ENCODE measurements at regions not wholly inside any gene's neighbourhood (a gene's known extent, or its start where the extent isn't known, plus 50 kb on each side); places are given as distances from the start of the nearest gene placed in this dataset.
"Not testable (repeated sequence)": the region's sequence is repeated elsewhere in the genome, so short reads cannot be mapped to it uniquely, and the experiment has no call there.

GRCh38 chr7:153541903-153542302, 510.3 kb upstream of the DPP6 start:
- no peak for DNase-seq

- no peak for DNase-seq
Measured at GRCh38 chr7:153543232-153543631, 509.0 kb upstream of the DPP6 start.

- DNase-seq = no peak
Measured at GRCh38 chr7:153550173-153550572, 502.0 kb upstream of the DPP6 start.

DNA sequence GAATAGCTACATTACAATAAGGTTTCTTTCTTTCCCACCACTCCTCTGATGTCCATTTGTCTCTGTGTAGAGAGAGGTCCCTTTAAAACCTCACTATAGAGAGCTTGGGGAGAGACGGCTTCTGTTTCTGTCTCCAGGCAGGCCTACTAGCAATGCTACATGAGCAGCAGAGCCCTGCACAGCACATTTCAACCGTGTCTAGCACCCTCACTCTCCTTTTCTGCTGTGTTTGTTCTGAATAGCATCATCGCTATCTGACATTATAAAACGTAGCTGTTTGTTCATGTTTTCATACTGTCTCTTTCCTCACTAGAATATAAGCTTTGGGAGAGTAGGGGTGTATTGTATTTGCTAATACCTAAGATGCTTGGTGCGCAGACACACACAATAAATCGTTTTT, 487.8 kb upstream of the DPP6 start:
- DNase-seq = no peak

- no peak for DNase-seq
Measured at GRCh38 chr7:153566324-153566723, 485.9 kb upstream of the DPP6 start.

- no peak for DNase-seq
Measured at GRCh38 chr7:153567426-153567825, 484.8 kb upstream of the DPP6 start.

- DNase-seq = not testable (repeated sequence)
Measured at GRCh38 chr7:153569520-153569919, 482.7 kb upstream of the DPP6 start.

DNA sequence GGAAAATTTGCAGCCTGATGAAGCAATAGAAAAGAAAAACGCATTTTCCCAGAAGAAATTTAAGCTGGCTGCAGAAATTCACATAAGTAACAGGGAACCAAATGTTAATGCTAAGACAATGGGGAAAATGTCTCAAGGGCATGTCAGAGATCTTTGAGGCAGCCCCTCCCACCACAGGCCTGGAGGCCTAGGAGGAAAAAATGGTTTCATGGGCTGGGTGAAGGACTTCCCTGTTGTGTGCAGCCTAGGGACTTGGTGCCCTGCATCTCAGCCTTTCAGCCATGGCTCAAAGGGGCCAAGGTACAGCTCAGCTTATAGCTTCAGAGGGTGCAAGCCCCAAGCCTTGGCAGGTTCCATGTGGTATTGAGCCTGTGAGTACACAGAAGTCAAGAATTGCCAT, 476.1 kb upstream of the DPP6 start:
- DNase-seq = no peak

GRCh38 chr7:153581419-153581818, 470.8 kb upstream of the DPP6 start:
- no peak for DNase-seq

- no peak for DNase-seq
Measured at GRCh38 chr7:153584132-153584531, 468.1 kb upstream of the DPP6 start.

DNA sequence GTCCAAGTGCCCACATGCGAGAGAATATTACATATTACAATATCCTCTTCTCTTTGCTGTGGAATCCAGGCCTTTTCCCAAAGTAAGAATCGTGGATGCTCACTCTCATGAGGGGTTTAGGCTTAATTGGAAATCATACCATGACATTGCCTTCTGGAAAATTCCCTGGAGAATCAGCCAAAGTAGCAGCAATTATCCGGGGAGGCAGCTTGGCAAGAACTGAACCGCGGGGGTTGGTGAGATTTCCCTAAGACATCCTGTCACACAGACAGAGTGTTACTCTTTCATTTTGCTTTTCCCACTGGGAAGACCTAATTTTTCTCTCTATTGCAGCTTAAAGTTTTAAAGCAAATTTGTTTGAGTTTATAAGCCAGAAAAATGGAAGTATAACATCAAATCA, 463.6 kb upstream of the DPP6 start:
- no peak for DNase-seq

- DNase-seq = no peak
Measured at GRCh38 chr7:153590136-153590535, 462.1 kb upstream of the DPP6 start.

DNA sequence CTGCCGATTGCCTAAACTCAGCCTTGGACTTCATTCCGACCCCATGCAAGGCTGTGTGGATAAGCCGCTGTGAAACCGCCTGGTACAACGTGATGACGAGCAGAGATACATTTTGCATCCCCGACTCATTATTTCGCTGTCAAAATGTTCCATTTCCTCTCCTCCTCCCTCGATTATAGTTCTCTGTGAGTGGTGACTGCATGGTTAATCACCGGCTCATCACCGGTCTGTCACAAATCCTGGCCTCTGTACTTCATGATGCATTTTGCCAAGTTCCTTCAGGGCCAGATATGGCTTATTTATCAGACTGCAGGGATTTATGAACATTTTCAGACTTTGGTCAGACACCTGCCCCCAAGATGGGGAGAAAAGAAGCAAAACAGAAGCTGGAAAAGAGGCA, 461.6 kb upstream of the DPP6 start:
- no peak for DNase-seq

DNA sequence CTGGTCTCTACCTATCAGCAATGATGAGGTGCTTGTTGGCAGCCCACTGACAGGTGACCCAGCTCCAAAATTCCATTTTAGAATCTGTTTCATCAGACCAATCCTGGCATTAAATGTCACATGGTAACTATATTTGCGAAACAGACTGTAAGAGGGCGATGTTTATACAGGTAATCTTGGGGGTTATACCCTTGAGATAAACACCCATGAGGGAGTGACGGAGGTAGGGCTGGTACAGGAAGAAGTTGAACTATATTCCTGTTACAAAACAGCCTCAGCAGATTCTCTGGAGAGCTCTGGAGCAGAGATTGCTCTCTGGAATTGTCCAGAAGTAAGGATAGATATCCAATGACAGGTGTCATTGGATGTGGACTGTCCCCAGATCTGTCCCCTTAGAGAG, 444.8 kb upstream of the DPP6 start:
- no peak for DNase-seq

DNA sequence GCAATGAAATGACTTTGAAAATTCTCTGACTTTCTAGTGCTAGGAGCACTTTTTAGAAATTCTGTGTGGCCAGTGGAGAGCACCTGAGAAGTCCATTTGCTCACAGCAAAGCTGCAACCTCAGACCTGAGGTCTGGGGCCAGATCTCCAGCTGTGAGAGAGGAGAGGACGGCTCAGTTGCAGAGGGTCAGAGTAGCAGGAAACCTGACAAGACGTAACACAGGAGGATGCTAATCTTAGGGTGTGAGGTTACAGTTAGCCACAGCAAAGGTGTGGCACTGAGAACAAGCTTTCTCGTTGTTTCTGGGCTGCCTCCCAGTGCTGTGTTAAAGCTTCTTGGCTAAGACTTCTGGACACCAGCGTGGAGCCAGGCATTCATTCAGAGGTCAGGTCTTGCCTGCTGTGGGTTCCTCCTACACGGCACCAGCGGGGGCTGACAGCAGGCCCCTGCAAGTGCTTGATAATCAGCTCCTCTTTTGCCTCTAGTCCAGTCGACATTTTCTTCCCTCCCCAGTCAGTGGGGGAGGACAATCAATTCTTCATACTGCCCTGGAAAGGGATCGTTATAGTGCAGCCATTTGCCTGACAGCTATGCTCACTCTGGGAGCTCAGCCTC, 435.4 kb upstream of the DPP6 start:
- no peak for DNase-seq

DNA sequence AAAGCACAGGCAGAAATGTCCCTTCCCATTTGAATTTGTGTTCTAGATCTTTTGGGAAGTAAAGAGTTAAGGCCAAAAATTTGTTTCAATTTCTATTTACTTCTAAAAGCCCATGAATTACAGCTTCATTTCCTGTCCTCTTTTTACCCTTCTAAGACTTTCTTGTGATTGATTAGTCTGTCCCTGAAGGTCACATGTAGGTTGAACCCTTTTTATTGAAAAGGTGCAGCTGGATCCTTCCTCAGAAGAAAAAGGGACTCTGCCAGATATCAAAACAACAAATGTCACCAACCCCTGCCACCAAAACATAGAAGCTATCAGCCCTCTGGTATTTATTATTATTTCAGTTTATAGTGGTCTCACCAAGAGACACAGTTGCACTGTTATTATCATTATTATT, 424.9 kb upstream of the DPP6 start:
- no peak for DNase-seq

GRCh38 chr7:153628406-153628805, 423.8 kb upstream of the DPP6 start:
- DNase-seq = no peak

DNA sequence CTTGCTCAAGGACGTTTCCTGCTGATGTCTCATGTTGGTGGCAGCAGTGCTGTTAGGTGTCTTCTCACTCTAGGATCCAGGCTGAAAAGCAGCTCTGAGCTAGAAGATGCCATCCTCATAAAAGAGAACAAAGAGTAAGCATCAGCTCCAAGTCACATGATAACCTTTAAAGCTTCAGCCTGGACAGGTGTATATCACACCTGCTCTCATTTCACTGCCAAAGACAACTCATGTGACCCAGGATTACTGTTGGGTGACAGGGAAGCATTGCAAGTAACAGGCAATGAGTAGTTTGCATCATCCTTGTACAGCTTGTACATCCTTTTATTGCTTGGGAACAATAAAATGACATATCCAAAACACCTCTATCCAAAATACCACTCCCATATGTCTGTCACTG, 423.4 kb upstream of the DPP6 start:
- DNase-seq = no peak

DNA sequence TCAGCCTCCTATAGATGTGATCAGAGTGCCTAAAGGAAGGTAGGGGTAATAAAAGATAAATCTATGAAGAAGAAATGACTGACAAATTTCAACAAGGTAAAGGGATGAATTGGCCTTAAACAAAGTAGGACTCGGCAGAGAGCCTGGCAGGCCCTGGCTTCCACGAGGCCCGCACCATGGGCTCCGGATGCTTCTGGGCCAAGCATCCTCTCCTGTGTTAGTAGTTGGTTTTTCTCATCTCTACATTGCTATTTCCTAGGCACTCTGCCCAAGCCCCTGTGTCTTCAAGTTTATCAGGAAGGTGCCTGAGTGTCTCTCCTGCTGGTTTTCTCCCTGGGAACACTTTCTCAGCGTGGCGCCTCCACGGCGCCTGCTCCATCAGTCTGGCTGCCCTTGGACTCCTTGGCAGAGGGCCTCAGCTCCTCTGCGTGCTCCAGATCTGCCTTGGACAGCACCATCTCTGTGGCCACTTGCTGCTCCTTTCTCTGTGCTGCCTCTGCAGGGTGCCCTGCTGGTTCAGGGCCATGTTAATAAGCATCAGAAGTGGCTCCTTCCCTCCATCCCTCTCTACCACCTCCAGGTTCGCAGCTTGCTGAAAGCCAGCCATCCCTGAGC, 413.3 kb upstream of the DPP6 start:
- DNase-seq = no peak

DNA sequence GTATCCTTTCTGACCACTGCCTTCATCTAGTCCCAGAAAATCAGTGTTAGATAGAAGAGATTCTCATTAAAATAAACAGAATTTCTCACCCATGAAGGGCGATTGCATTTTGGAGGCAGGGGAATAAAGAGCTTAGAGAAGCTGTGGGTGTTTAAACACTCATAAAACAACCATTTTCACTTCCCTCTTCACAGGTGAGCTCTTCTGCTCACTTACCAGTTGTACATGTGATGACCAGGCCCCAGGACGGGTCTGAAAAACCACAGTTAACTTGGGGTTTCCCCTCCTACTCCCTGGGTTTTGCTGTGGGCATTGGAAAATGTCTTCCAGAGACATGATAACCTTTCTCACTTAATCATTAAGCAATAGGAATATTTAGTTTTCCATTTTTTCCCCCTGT, 411.6 kb upstream of the DPP6 start:
- DNase-seq = no peak

GRCh38 chr7:153641199-153641598, 411.0 kb upstream of the DPP6 start:
- no peak for DNase-seq

- no peak for DNase-seq
Measured at GRCh38 chr7:153642989-153643388, 409.2 kb upstream of the DPP6 start.

DNA sequence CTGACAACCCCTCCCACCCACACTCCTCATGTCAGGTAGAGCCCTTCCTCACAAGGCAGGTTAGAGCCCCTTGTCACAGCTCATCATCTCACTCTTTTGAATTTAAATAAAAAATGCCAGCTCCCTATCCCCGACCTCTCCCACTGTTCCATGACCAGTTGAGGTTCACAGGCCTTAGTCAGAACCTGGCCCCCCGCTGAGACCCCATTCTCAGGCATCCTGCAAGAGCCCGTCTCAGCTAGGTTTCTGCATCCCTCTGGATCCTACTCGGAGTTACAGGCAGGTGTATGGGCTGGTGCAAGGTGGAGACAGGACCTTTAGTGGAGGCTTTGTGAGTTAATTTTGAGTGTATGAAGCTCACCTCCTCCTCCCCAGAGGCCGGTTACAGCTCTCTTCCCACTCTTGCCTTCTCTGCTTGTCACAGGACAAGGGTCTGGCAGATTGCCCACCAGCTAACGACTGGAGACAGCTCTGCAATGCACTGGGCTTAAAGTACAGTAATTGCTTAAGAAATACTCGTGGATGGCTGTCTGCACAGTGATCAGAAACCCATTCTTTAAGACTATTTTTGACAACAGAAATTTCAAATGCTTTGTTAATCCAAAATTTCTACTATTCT, 394.9 kb upstream of the DPP6 start:
- DNase-seq = no peak

GRCh38 chr7:153675131-153675530, 377.1 kb upstream of the DPP6 start:
- DNase-seq = no peak

DNA sequence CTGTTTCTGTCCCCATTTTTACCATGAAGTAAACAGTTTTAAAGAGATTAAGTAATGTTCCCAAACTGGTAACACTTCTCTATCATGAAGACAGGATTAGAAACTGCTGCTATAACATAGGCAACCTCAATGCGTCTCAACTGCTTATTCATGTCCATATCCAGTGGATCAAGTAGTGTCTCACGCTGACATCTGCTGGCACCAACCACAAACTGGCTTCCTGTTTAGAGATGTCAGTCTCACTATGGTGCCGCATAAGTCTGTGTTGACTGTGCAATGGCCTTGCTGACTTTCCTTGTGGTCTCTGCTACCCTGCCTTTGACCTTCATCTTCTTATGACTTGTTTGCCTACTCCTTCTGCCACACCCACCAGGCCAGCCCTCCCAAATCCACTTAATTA, 369.6 kb upstream of the DPP6 start:
- DNase-seq = no peak

All from islet precursor cell (in vitro differentiated cells).